H9 (cell line): ENCODE measurements at regions not wholly inside any gene's neighbourhood (a gene's known extent, or its start where the extent isn't known, plus 50 kb on each side); places are given as distances from the start of the nearest gene placed in this dataset.

Source experiments
- DNase-seq: peaks from one replicate; pipeline ENCODE4 v3.0.0-alpha.2; 2017
- H2AFZ ChIP-seq: one replicate; pipeline ENCODE4 v1.6.1; 2013; ENCODE audit warnings: mild to moderate bottlenecking, low read length, control low read depth, moderate library complexity
- H2AK5ac ChIP-seq: 2 replicates; pipeline ENCODE4 v1.6.1; 2013; ENCODE audit warnings: low read length, control low read depth, mixed read lengths; ENCODE audit not compliant: insufficient read length
- H2BK120ac ChIP-seq: one replicate; pipeline ENCODE4 v1.6.1; 2013; ENCODE audit warnings: low read depth, mild to moderate bottlenecking, low read length, control low read depth, inconsistent platforms; ENCODE audit not compliant: poor library complexity, severe bottlenecking
- H2BK12ac ChIP-seq: 2 replicates; pipeline ENCODE4 v1.6.1; 2013; ENCODE audit warnings: low read length, control low read depth, mixed read lengths, low read depth; ENCODE audit not compliant: insufficient read length
- H2BK15ac ChIP-seq: 2 replicates; pipeline ENCODE4 v1.6.1; 2013; ENCODE audit warnings: low read depth, low read length, control low read depth
- H2BK20ac ChIP-seq: one replicate; pipeline ENCODE4 v1.6.1; 2013; ENCODE audit warnings: low read depth, mild to moderate bottlenecking, low read length, control low read depth, inconsistent platforms; ENCODE audit not compliant: poor library complexity, severe bottlenecking
- H2BK5ac ChIP-seq: 2 replicates; pipeline ENCODE4 v1.6.1; 2013; ENCODE audit warnings: low read length, control low read depth, mixed read lengths; ENCODE audit not compliant: insufficient read length
- H3K14ac ChIP-seq: 2 replicates; pipeline ENCODE4 v1.6.1; 2013; ENCODE audit warnings: low read length, control low read depth; ENCODE audit not compliant: insufficient read depth
- H3K18ac ChIP-seq: 2 replicates; pipeline ENCODE4 v1.6.1; 2013; ENCODE audit warnings: low read depth, mild to moderate bottlenecking, mixed read lengths, low read length, control low read depth; ENCODE audit not compliant: insufficient read length
- H3K23ac ChIP-seq: 2 replicates; pipeline ENCODE4 v1.6.1; 2013; ENCODE audit warnings: low read length, control low read depth, mixed read lengths, low read depth; ENCODE audit not compliant: insufficient read length
- H3K23me2 ChIP-seq: 2 replicates; pipeline ENCODE4 v1.6.1; 2013; ENCODE audit warnings: low read depth, mild to moderate bottlenecking, mixed read lengths, low read length, control low read depth; ENCODE audit not compliant: insufficient read length, poor library complexity, severe bottlenecking
- H3K27ac ChIP-seq: 2 replicates; pipeline ENCODE4 v1.5.1; 2013; ENCODE audit warnings: low read length, control low read depth, mixed read lengths, low read depth; ENCODE audit not compliant: insufficient read length
- H3K27me3 ChIP-seq: 2 replicates; pipeline ENCODE4 v1.6.1; 2013; ENCODE audit warnings: low read length, control low read depth, inconsistent platforms; ENCODE audit not compliant: insufficient read depth
- H3K4ac ChIP-seq: 2 replicates; pipeline ENCODE4 v1.6.1; 2013; ENCODE audit warnings: low read depth, mild to moderate bottlenecking, control low read depth, inconsistent platforms, low read length, moderate library complexity
- H3K4me1 ChIP-seq: 2 replicates; pipeline ENCODE4 v1.6.1; 2013; ENCODE audit warnings: low read length, control low read depth, inconsistent platforms; ENCODE audit not compliant: insufficient read depth
- H3K4me2 ChIP-seq: 2 replicates; pipeline ENCODE4 v1.6.1; 2013; ENCODE audit warnings: low read length, control low read depth, mixed read lengths; ENCODE audit not compliant: insufficient read length, insufficient read depth
- H3K56ac ChIP-seq: 2 replicates; pipeline ENCODE4 v1.6.1; 2013; ENCODE audit warnings: low read depth, mild to moderate bottlenecking, mixed read lengths, low read length, control low read depth; ENCODE audit not compliant: insufficient read length
- H3K79me1 ChIP-seq: 2 replicates; pipeline ENCODE4 v1.6.1; 2013; ENCODE audit warnings: low read depth, mild to moderate bottlenecking, moderate library complexity, low read length, control low read depth, inconsistent platforms; ENCODE audit not compliant: insufficient read depth, poor library complexity, severe bottlenecking
- H3K79me2 ChIP-seq: 2 replicates; pipeline ENCODE4 v1.6.1; 2013; ENCODE audit warnings: low read length, control low read depth, inconsistent platforms; ENCODE audit not compliant: insufficient read depth
- H3K9ac ChIP-seq: 2 replicates; pipeline ENCODE4 v1.6.1; 2013; ENCODE audit warnings: low read length, control low read depth, mixed read lengths; ENCODE audit not compliant: insufficient read length; ENCODE audit errors: extremely low read depth
- H3K9me3 ChIP-seq: one replicate; pipeline ENCODE4 v1.6.1; 2013; ENCODE audit warnings: low read depth, low read length, inconsistent platforms; ENCODE audit not compliant: control insufficient read depth
- H3T11ph ChIP-seq: one replicate; pipeline ENCODE4 v1.6.1; 2013; ENCODE audit warnings: mild to moderate bottlenecking, low read length, control low read depth, inconsistent platforms
- H4K20me1 ChIP-seq: one replicate; pipeline ENCODE4 v1.6.1; 2013; ENCODE audit not compliant: control insufficient read depth, insufficient read length, insufficient read depth
- H4K5ac ChIP-seq: 2 replicates; pipeline ENCODE4 v1.6.1; 2013; ENCODE audit warnings: low read depth, mild to moderate bottlenecking, mixed read lengths, low read length, control low read depth; ENCODE audit not compliant: insufficient read length
- H4K8ac ChIP-seq: replicated peaks from 2 replicates; pipeline ENCODE4 v1.6.1; 2013; ENCODE audit warnings: low read length, control low read depth, mixed read lengths, low read depth; ENCODE audit not compliant: insufficient read length
- H4K91ac ChIP-seq: 2 replicates; pipeline ENCODE4 v1.6.1; 2013; ENCODE audit warnings: low read depth, mild to moderate bottlenecking, moderate library complexity, mixed read lengths, low read length, control low read depth; ENCODE audit not compliant: insufficient read length
- H3K27ac Mint-ChIP-seq, 3 experiments: 2 replicates in 2 of 3; 3 replicates in 1 of 3; pipeline ENCODE4 v1.8.0; 2020 to 2021; ENCODE audit warnings: mixed read lengths in 3 of 3, mild to moderate bottlenecking in 1 of 3, moderate library complexity in 1 of 3
- H3K27me3 Mint-ChIP-seq: 2 replicates; pipeline ENCODE4 v1.8.0; 2021; ENCODE audit warnings: low read depth, mild to moderate bottlenecking, moderate library complexity, mixed read lengths
- H3K36me3 Mint-ChIP-seq, 3 experiments: 2 replicates in 2 of 3; 3 replicates in 1 of 3; pipeline ENCODE4 v1.8.0; 2020 to 2021; ENCODE audit warnings: low read depth in 3 of 3, mixed read lengths in 3 of 3; ENCODE audit not compliant: insufficient read depth in 1 of 3
- H3K4me1 Mint-ChIP-seq, 2 experiments: 2 replicates each; pipeline ENCODE4 v1.8.0; 2020; ENCODE audit warnings: mixed read lengths in 2 of 2
- H3K4me3 Mint-ChIP-seq, 2 experiments: 2 replicates in 1 of 2; 3 replicates in 1 of 2; pipeline ENCODE4 v1.8.0; 2020 to 2021; ENCODE audit warnings: mild to moderate bottlenecking in 2 of 2, mixed read lengths in 2 of 2, moderate library complexity in 1 of 2
- H3K9me3 Mint-ChIP-seq, 2 experiments: 2 replicates in 1 of 2; 3 replicates in 1 of 2; pipeline ENCODE4 v1.8.0; 2020; ENCODE audit warnings: mild to moderate bottlenecking in 2 of 2, mixed read lengths in 2 of 2, moderate library complexity in 1 of 2
- WGBS: extraction: QIAGEN DNeasy Blood & Tissue Kit; methylation state at CpG from one replicate; pipeline ENCODE4 v1.1.7; 2013; ENCODE audit warnings: missing lambda C conversion rate, low lambda C conversion rate, mixed read lengths; ENCODE audit not compliant: insufficient read length; ENCODE audit errors: extremely low coverage; 5-methylcytosine and 5-hydroxymethylcytosine counted together
- TF ChIP-seq, protein P1 (sequence below): fragments of 200-600 bp; sonication (generic); conservative IDR thresholded peaks from 3 replicates; pipeline ENCODE4 v1.8.0; 2021; ENCODE audit warnings: antibody characterized with exemption, mild to moderate bottlenecking

DNA sequence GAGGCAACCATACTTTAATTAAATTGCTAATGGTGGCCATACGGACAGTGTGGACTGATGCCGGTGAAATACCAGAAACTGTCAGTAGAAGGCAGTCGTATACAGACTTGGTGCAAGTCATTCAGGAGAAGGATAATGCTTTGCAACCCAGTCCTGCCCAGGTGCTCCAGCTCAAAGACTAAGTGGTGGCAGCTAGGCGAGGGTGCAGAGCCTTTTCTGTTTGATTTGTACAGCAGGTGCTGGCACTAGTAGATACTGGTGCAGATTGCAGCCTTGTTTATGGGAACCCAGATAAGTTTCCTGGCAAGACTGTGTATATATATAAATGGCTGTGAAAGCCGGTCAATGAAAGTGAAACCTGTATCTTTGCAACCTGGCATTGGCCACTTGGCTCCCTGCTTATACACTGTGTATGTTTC is 208.3 kb upstream of the SYT4 start:
- Mint-ChIP-seq H3K27ac (no peak overlapping the region), H3K9me3 (peaks cover 38 to 41% of the 10 kb centered on the region in 2 experiments), H3K36me3 (peaks cover 6 to 34% (median 18%) of the 10 kb centered on the region in 3 experiments), H3K27me3 (no peaks in the 10 kb centered on the region; the same call in 1 of the 2 replicates), H3K4me3 (no peak overlapping the region), H3K4me1 (no peaks in the 10 kb centered on the region)
- H3K27ac ChIP-seq, result no peak overlapping the region
- no peaks in the 10 kb centered on the region for H4K20me1 ChIP-seq
- no peak overlapping the region for H2BK120ac ChIP-seq
- no peak overlapping the region for H4K5ac ChIP-seq
- no peak overlapping the region for H4K8ac ChIP-seq
- no peaks in the 10 kb centered on the region for H3K79me1 ChIP-seq
- no peak overlapping the region for H2AFZ ChIP-seq
- no peak overlapping the region for H2BK12ac ChIP-seq
- no peak overlapping the region for H4K91ac ChIP-seq
- no peaks in the 10 kb centered on the region for H3K23me2 ChIP-seq
- H3K79me2 ChIP-seq, result no peaks in the 10 kb centered on the region
- no peak overlapping the region for H2AK5ac ChIP-seq
- no peak for DNase-seq
- H2BK5ac ChIP-seq, result no peak overlapping the region
- H3K4ac ChIP-seq, result no peak overlapping the region
- no peak overlapping the region for H3K18ac ChIP-seq
- H3K9me3 ChIP-seq, result peaks cover 34% of the 10 kb centered on the region
- H3K23ac ChIP-seq, result no peak overlapping the region
- no peak overlapping the region for H3K56ac ChIP-seq
- H3T11ph ChIP-seq, result no peak overlapping the region
- no peak overlapping the region for H3K14ac ChIP-seq
- no peak overlapping the region for H2BK15ac ChIP-seq
- H2BK20ac ChIP-seq, result no peak overlapping the region
- no CpG with 5 or more reads among the region's 5 CpGs for WGBS
- no peak overlapping the region for H3K9ac ChIP-seq
- TF ChIP-seq, protein P1, sequence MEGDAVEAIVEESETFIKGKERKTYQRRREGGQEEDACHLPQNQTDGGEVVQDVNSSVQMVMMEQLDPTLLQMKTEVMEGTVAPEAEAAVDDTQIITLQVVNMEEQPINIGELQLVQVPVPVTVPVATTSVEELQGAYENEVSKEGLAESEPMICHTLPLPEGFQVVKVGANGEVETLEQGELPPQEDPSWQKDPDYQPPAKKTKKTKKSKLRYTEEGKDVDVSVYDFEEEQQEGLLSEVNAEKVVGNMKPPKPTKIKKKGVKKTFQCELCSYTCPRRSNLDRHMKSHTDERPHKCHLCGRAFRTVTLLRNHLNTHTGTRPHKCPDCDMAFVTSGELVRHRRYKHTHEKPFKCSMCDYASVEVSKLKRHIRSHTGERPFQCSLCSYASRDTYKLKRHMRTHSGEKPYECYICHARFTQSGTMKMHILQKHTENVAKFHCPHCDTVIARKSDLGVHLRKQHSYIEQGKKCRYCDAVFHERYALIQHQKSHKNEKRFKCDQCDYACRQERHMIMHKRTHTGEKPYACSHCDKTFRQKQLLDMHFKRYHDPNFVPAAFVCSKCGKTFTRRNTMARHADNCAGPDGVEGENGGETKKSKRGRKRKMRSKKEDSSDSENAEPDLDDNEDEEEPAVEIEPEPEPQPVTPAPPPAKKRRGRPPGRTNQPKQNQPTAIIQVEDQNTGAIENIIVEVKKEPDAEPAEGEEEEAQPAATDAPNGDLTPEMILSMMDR, result no peak
- H3K27me3 ChIP-seq, result no peaks in the 10 kb centered on the region; the same call in 1 of the 2 replicates
- no peak overlapping the region for H3K4me2 ChIP-seq
- no peaks in the 10 kb centered on the region for H3K4me1 ChIP-seq
